GM21576 (cell line): ENCODE measurements at regions not wholly inside any gene's neighbourhood (a gene's known extent, or its start where the extent isn't known, plus 50 kb on each side); places are given as distances from the start of the nearest gene placed in this dataset.
"Not testable (repeated sequence)": the region's sequence is repeated elsewhere in the genome, so short reads cannot be mapped to it uniquely, and the experiment has no call there.

Experiments
- ATAC-seq: cut with Tn5 transposase; IDR thresholded peaks from one replicate; pipeline ENCODE4 v1.9.1; 2021; ENCODE audit warnings: mild to moderate bottlenecking, moderate library complexity; ENCODE audit not compliant: unreplicated experiment

- not testable (repeated sequence) for ATAC-seq
Observed at GRCh38 chr9:42568942-42569556, 385.6 kb downstream of the SPATA31A6 start.

- not testable (repeated sequence) for ATAC-seq
Observed at GRCh38 chr9:42577851-42578250, 394.4 kb downstream of the SPATA31A6 start.
